H1 (cell line): ENCODE measurements at regions not wholly inside any gene's neighbourhood (a gene's known extent, or its start where the extent isn't known, plus 50 kb on each side); places are given as distances from the start of the nearest gene placed in this dataset.

Experiments
- JUN ChIP-seq: IDR thresholded peaks from 2 replicates; pipeline ENCODE4 v1.6.1; 2011; ENCODE audit warnings: low read depth, mild to moderate bottlenecking, improper control_type of control experiment, low read length
- TF ChIP-seq, protein P1 (sequence below): IDR thresholded peaks from 2 replicates; pipeline ENCODE4 v1.6.1; 2011; ENCODE audit warnings: low read length, improper control_type of control experiment

DNA sequence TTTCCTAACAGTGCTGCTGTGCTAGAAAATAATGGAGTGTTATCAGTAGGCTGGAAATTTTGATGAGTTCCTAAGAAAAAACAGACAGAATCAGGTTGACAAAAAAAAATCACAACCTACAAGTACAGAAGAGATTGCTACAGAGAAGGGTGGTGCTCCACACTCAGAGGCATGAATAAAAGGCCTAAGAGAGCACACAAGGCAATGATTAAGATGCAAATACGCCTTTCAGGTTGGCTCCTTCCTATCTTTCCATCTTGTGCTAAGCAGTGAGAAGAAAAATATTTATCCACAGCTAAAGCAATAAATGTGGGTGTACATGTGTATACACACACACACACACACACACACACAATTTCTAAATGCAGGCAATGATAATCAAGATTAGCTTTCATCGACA, 130.6 kb upstream of the UBE2E3 start:
- TF ChIP-seq, protein P1, sequence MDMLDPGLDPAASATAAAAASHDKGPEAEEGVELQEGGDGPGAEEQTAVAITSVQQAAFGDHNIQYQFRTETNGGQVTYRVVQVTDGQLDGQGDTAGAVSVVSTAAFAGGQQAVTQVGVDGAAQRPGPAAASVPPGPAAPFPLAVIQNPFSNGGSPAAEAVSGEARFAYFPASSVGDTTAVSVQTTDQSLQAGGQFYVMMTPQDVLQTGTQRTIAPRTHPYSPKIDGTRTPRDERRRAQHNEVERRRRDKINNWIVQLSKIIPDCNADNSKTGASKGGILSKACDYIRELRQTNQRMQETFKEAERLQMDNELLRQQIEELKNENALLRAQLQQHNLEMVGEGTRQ: no peak
- no peak for TF ChIP-seq JUN
